Neural progenitor cell (in vitro differentiated cells): ENCODE measurements at regions not wholly inside any gene's neighbourhood (a gene's known extent, or its start where the extent isn't known, plus 50 kb on each side); places are given as distances from the start of the nearest gene placed in this dataset.
A peak's percentile ranks its signal among the peaks of the same experiment; 100 is the strongest.

ENCODE experiments used
- DNase-seq: peaks from one replicate; pipeline ENCODE4 v3.0.0-alpha.2; 2016; ENCODE audit warnings: low spot score
- H2AFZ ChIP-seq: fragments of 200-600 bp; sonication (generic); replicated peaks from 2 replicates; pipeline ENCODE4 v1.6.1; 2016; ENCODE audit warnings: antibody characterized with exemption
- H3F3A ChIP-seq: fragments of 200-600 bp; sonication (generic); 2 replicates; pipeline ENCODE4 v1.6.1; 2016; ENCODE audit warnings: antibody characterized with exemption, low read depth
- H3K27ac ChIP-seq: fragments of 200-600 bp; sonication (generic); 2 replicates; pipeline ENCODE4 v1.5.1; 2016; ENCODE audit warnings: mild to moderate bottlenecking
- H3K27me3 ChIP-seq: fragments of 200-600 bp; sonication (generic); 2 replicates; pipeline ENCODE4 v1.6.1; 2016; ENCODE audit warnings: mild to moderate bottlenecking, moderate library complexity
- H3K36me3 ChIP-seq: fragments of 200-600 bp; sonication (generic); 2 replicates; pipeline ENCODE4 v1.5.1; 2016
- H3K4me1 ChIP-seq: fragments of 200-600 bp; sonication (generic); 2 replicates; pipeline ENCODE4 v1.6.1; 2016; ENCODE audit warnings: mixed run types
- H3K4me2 ChIP-seq: fragments of 200-600 bp; sonication (generic); 2 replicates; pipeline ENCODE4 v1.6.1; 2016
- H3K4me3 ChIP-seq: fragments of 200-600 bp; sonication (generic); 2 replicates; pipeline ENCODE4 v1.5.1; 2016
- H3K79me2 ChIP-seq: fragments of 200-600 bp; sonication (generic); 2 replicates; pipeline ENCODE4 v1.6.1; 2016; ENCODE audit warnings: low read depth
- H3K9ac ChIP-seq: fragments of 200-600 bp; sonication (generic); 2 replicates; pipeline ENCODE4 v1.6.1; 2016
- H3K9me3 ChIP-seq: fragments of 200-600 bp; sonication (generic); 2 replicates; pipeline ENCODE4 v1.5.1; 2016; ENCODE audit warnings: low read depth
- H4K20me1 ChIP-seq: fragments of 200-600 bp; sonication (generic); 2 replicates; pipeline ENCODE4 v1.6.1; 2016; ENCODE audit warnings: low read depth
- H3K27ac Mint-ChIP-seq: 3 replicates; pipeline ENCODE4 v1.8.0; 2021; ENCODE audit warnings: mixed read lengths
- H3K27me3 Mint-ChIP-seq: 2 replicates; pipeline ENCODE4 v1.8.0; 2022; ENCODE audit warnings: low read depth, mild to moderate bottlenecking, inconsistent platforms, moderate library complexity, mixed read lengths; ENCODE audit not compliant: insufficient read depth
- H3K36me3 Mint-ChIP-seq: 3 replicates; pipeline ENCODE4 v1.8.0; 2021; ENCODE audit warnings: mixed read lengths
- H3K4me1 Mint-ChIP-seq: 3 replicates; pipeline ENCODE4 v1.8.0; 2021; ENCODE audit warnings: mixed read lengths
- H3K4me3 Mint-ChIP-seq: 3 replicates; pipeline ENCODE4 v1.8.0; 2021; ENCODE audit warnings: mild to moderate bottlenecking, moderate library complexity, mixed read lengths
- H3K9me3 Mint-ChIP-seq: 3 replicates; pipeline ENCODE4 v1.8.0; 2020; ENCODE audit warnings: mixed read lengths
- EZH2 ChIP-seq: fragments of 200-600 bp; sonication (generic); IDR thresholded peaks from 2 replicates; pipeline ENCODE4 v1.6.1; 2017; ENCODE audit warnings: antibody characterized with exemption, mild to moderate bottlenecking, moderate library complexity
- EZH2phosphoT487 ChIP-seq: fragments of 200-600 bp; sonication (generic); IDR thresholded peaks from 2 replicates; pipeline ENCODE4 v1.6.1; 2017; ENCODE audit warnings: antibody characterized with exemption
- TF ChIP-seq, protein P1 (sequence below): fragments of 200-600 bp; sonication (generic); IDR thresholded peaks from 2 replicates; pipeline ENCODE4 v1.5.1; 2017; ENCODE audit warnings: antibody characterized with exemption, mild to moderate bottlenecking

DNA sequence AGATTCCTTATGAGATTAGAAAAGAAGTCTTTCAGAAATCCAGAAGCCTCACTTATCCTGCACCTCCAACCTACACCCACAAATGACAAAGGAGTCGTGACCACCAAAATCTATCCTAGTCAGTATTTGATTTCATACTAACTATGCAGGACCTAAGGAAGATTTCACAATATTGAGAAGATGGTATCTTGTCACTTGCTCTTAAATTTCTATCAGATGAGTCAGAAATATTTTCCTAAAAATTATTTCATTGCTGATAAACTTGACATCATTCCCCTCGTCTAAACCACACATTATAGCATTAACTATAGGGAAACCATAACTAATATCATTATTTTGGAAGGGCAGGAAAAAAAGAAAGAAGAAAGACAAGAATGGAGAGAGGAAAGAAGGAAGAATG lies 138.0 kb upstream of the THBS1 start:
- Histone ChIP-seq H4K20me1 (no peaks in the 10 kb centered on the region), H3F3A (no peaks in the 10 kb centered on the region), H2AFZ (no peak overlapping the region), H3K36me3 (no peaks in the 10 kb centered on the region), H3K4me1 (peaks cover 10% of the 10 kb centered on the region), H3K9me3 (no peaks in the 10 kb centered on the region), H3K27ac (no peak overlapping the region), H3K9ac (no peak overlapping the region), H3K79me2 (no peaks in the 10 kb centered on the region), H3K27me3 (no peaks in the 10 kb centered on the region), H3K4me2 (no peak overlapping the region), H3K4me3 (no peak overlapping the region)
- TF ChIP-seq EZH2phosphoT487, result no peak
- TF ChIP-seq, protein P1, sequence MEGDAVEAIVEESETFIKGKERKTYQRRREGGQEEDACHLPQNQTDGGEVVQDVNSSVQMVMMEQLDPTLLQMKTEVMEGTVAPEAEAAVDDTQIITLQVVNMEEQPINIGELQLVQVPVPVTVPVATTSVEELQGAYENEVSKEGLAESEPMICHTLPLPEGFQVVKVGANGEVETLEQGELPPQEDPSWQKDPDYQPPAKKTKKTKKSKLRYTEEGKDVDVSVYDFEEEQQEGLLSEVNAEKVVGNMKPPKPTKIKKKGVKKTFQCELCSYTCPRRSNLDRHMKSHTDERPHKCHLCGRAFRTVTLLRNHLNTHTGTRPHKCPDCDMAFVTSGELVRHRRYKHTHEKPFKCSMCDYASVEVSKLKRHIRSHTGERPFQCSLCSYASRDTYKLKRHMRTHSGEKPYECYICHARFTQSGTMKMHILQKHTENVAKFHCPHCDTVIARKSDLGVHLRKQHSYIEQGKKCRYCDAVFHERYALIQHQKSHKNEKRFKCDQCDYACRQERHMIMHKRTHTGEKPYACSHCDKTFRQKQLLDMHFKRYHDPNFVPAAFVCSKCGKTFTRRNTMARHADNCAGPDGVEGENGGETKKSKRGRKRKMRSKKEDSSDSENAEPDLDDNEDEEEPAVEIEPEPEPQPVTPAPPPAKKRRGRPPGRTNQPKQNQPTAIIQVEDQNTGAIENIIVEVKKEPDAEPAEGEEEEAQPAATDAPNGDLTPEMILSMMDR, result no peak
- no peak for TF ChIP-seq EZH2
- no peaks in the 10 kb centered on the region for H3K27me3 Mint-ChIP-seq
- H3K9me3 Mint-ChIP-seq, result no peaks in the 10 kb centered on the region
- peaks cover 12% of the 10 kb centered on the region for H3K4me1 Mint-ChIP-seq
- no peaks in the 10 kb centered on the region for H3K36me3 Mint-ChIP-seq
- no peak overlapping the region for H3K27ac Mint-ChIP-seq
- H3K4me3 Mint-ChIP-seq, result no peak overlapping the region
- no peak for DNase-seq

DNA sequence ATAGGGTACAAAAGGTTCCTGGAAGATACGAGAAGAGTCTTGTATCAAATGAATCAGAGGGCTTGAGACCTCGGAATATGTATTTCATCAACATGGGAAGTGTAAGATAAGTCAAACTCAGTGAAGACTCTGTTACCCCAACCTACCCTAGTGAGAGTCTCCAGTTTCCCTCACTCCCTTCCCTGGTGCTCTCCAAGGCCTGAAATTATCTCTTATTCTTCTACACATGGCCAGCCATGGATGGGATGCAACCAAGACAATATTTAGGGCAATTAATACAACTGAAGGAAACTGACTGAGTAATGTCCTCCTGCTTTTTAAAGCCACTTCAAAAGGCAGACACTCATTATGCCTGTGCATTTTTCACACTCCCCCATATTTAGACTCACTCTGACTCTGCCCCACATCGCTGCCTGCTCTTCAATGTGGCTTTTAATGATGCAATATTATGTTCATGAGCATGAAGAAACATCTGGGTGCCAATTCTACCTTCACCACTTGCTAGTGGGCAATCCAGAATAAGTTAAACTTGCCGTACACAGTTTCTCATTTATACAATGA lies 137.1 kb upstream of the THBS1 start:
- H3K9me3 Mint-ChIP-seq, result no peaks in the 10 kb centered on the region

DNA sequence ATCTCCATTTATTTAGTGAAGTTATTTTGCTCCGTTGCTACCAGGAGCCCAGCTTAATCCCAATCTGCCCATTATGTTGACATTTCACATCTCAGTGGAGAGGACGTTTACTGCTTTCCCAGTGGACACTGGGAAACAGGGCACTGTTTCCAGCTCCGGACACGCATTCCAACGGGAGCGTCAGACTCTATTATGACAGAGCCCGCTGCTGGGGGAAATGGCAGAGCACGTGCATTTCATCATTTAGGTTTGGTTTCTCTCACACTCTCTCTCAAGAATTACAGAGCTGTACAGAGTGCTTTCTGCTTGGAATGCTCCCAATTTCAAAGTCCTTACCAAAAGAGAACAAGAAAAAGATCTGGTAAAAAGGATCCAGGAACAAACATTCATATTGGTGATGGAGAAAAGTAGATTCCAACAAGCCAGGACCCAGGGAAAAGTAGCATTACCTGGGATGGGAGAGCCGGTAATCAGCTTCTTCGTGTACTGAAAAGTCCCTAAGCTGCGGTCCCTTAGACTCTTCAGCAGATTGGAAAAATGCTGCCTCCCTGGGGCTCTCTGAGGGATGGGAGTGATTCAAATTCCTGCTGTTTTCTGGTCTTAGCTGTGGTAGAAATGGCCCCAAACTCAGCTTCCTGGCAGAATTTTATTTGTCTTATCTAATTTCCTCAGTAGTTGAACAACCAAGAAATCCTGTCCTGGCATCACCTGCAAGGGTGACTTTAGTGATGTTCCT lies 136.0 kb upstream of the THBS1 start:
- Histone ChIP-seq H2AFZ (no peak overlapping the region), H3K9me3 (no peaks in the 10 kb centered on the region), H3F3A (no peaks in the 10 kb centered on the region), H3K4me3 (no peak overlapping the region), H3K36me3 (no peaks in the 10 kb centered on the region), H3K4me2 (no peak overlapping the region), H4K20me1 (no peaks in the 10 kb centered on the region), H3K4me1 (peaks cover 11% of the 10 kb centered on the region), H3K79me2 (no peaks in the 10 kb centered on the region), H3K27ac (no peak overlapping the region), H3K9ac (no peak overlapping the region), H3K27me3 (no peaks in the 10 kb centered on the region)
- Mint-ChIP-seq H3K27me3 (no peaks in the 10 kb centered on the region), H3K36me3 (no peaks in the 10 kb centered on the region), H3K4me3 (no peak overlapping the region), H3K9me3 (no peaks in the 10 kb centered on the region), H3K27ac (no peak overlapping the region), H3K4me1 (peaks cover 20% of the 10 kb centered on the region)
- DNase-seq, result peak; percentile 33
- TF ChIP-seq, protein P1, result no peak
- no peak for TF ChIP-seq EZH2
- no peak for TF ChIP-seq EZH2phosphoT487

More for the DNA sequence above, 137.1 kb upstream of the THBS1 start:
- H3K36me3 Mint-ChIP-seq, result no peaks in the 10 kb centered on the region
- Histone ChIP-seq H3F3A (no peaks in the 10 kb centered on the region), H4K20me1 (no peaks in the 10 kb centered on the region), H3K9me3 (no peaks in the 10 kb centered on the region), H3K27ac (no peak overlapping the region), H2AFZ (no peak overlapping the region), H3K4me3 (no peak overlapping the region), H3K4me2 (no peak overlapping the region), H3K4me1 (peaks cover 11% of the 10 kb centered on the region), H3K79me2 (no peaks in the 10 kb centered on the region), H3K9ac (no peak overlapping the region), H3K27me3 (no peaks in the 10 kb centered on the region), H3K36me3 (no peaks in the 10 kb centered on the region)
- H3K27me3 Mint-ChIP-seq, result no peaks in the 10 kb centered on the region
- no peak for DNase-seq
- H3K4me1 Mint-ChIP-seq, result peaks cover 20% of the 10 kb centered on the region
- TF ChIP-seq, protein P1, result no peak
- TF ChIP-seq EZH2phosphoT487 (no peak), EZH2 (no peak)
- H3K27ac Mint-ChIP-seq, result no peak overlapping the region
- H3K4me3 Mint-ChIP-seq, result no peak overlapping the region
